ENCODE measurements at regions not wholly inside any gene's neighbourhood (a gene's known extent, or its start where the extent isn't known, plus 50 kb on each side); places are given as distances from the start of the nearest gene placed in this dataset.
A peak's percentile ranks its signal among the peaks of the same experiment; 100 is the strongest.

DNA sequence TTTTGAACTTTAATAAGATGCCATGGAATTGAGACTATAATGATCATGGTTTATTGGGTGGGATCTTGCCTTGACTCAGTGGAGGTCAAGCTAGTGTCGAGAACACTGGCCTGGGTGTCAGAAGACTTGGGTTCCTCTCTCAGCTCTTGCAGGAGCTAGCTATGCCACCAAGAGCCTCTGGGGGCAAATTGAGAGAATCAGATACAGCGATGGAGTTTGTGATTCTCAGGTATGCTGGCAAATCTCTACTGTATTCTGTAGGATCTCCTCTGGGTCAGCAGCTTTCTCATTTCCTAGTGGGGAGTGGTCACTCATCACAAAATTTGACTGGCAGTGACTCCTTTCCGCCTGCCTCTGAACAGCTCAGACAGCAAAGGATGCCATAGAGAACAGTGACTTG lies 477.0 kb downstream of the RNF144A start:
- H2AFZ ChIP-seq (ENCODE audit: low read length): no peak overlapping the region
- no peak overlapping the region for H3K14ac ChIP-seq (ENCODE audit: insufficient read depth, low read length)
- H3K79me1 ChIP-seq (ENCODE audit: insufficient read depth, low read depth, low read length, poor library complexity, severe bottlenecking): no peaks in the 10 kb centered on the region
- no peaks in the 10 kb centered on the region for H3K27me3 ChIP-seq (ENCODE audit: insufficient read depth, low read length)
- no peak overlapping the region for H3K4ac ChIP-seq (ENCODE audit: low read depth, low read length)
- no peak overlapping the region for H3K27ac ChIP-seq (ENCODE audit: insufficient read length, low read depth, low read length)
- H2BK12ac ChIP-seq (ENCODE audit: insufficient read length, low read depth, low read length): no peak overlapping the region
- H4K5ac ChIP-seq (ENCODE audit: insufficient read length, low read depth, low read length): no peak overlapping the region
- TF ChIP-seq, protein P1, sequence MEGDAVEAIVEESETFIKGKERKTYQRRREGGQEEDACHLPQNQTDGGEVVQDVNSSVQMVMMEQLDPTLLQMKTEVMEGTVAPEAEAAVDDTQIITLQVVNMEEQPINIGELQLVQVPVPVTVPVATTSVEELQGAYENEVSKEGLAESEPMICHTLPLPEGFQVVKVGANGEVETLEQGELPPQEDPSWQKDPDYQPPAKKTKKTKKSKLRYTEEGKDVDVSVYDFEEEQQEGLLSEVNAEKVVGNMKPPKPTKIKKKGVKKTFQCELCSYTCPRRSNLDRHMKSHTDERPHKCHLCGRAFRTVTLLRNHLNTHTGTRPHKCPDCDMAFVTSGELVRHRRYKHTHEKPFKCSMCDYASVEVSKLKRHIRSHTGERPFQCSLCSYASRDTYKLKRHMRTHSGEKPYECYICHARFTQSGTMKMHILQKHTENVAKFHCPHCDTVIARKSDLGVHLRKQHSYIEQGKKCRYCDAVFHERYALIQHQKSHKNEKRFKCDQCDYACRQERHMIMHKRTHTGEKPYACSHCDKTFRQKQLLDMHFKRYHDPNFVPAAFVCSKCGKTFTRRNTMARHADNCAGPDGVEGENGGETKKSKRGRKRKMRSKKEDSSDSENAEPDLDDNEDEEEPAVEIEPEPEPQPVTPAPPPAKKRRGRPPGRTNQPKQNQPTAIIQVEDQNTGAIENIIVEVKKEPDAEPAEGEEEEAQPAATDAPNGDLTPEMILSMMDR (conservative IDR thresholded peaks at IDR 0.05): peak; percentile 48
- H4K91ac ChIP-seq (ENCODE audit: insufficient read length, low read depth, low read length): no peak overlapping the region
- no peak for DNase-seq
- no CpG with 5 or more reads among the region's 3 CpGs for WGBS (ENCODE audit: extremely low coverage, insufficient read length, low lambda C conversion rate)
- H3K9me3 ChIP-seq (ENCODE audit: control insufficient read depth, low read depth, low read length): no peaks in the 10 kb centered on the region
- Mint-ChIP-seq H3K4me1 (peaks cover 4 to 6% of the 10 kb centered on the region in 2 experiments), H3K27ac (no peak overlapping the region), H3K27me3 (ENCODE audit: low read depth) (no peaks in the 10 kb centered on the region; the same call in 1 of the 2 replicates), H3K9me3 (no peaks in the 10 kb centered on the region), H3K36me3 (ENCODE audit: insufficient read depth in 1 of 3, low read depth in 3 of 3) (no peaks in the 10 kb centered on the region), H3K4me3 (no peak overlapping the region)
- no peaks in the 10 kb centered on the region for H4K20me1 ChIP-seq (ENCODE audit: control insufficient read depth, insufficient read depth, insufficient read length)
- H4K8ac ChIP-seq (replicated peaks; ENCODE audit: insufficient read length, low read depth, low read length): no peak overlapping the region
- H3K4me2 ChIP-seq (ENCODE audit: insufficient read depth, insufficient read length, low read length): no peak overlapping the region
- H2BK5ac ChIP-seq (ENCODE audit: insufficient read length, low read length): no peak overlapping the region
- no peaks in the 10 kb centered on the region for H3K79me2 ChIP-seq (ENCODE audit: insufficient read depth, low read length)
- H2BK15ac ChIP-seq (ENCODE audit: low read depth, low read length): no peak overlapping the region
- H3K23ac ChIP-seq (ENCODE audit: insufficient read length, low read depth, low read length): no peak overlapping the region
- no peak overlapping the region for H2BK20ac ChIP-seq (ENCODE audit: low read depth, low read length, poor library complexity, severe bottlenecking)
- no peak overlapping the region for H3T11ph ChIP-seq (ENCODE audit: low read length)
- no peaks in the 10 kb centered on the region for H3K23me2 ChIP-seq (ENCODE audit: insufficient read length, low read depth, low read length, poor library complexity, severe bottlenecking)
- no peak overlapping the region for H3K56ac ChIP-seq (ENCODE audit: insufficient read length, low read depth, low read length)
- H3K4me1 ChIP-seq (ENCODE audit: insufficient read depth, low read length): no peaks in the 10 kb centered on the region
- no peak overlapping the region for H2AK5ac ChIP-seq (ENCODE audit: insufficient read length, low read length)
- no peak overlapping the region for H3K9ac ChIP-seq (ENCODE audit: extremely low read depth, insufficient read length, low read length)
- H3K18ac ChIP-seq (ENCODE audit: insufficient read length, low read depth, low read length): no peak overlapping the region
- H2BK120ac ChIP-seq (ENCODE audit: low read depth, low read length, poor library complexity, severe bottlenecking): no peak overlapping the region

All from H9 (cell line).